Upper lobe of left lung (tissue), 4 donors: ENCODE measurements at regions not wholly inside any gene's neighbourhood (a gene's known extent, or its start where the extent isn't known, plus 50 kb on each side); places are given as distances from the start of the nearest gene placed in this dataset.

Source experiments
- CTCF ChIP-seq, 6 experiments: fragments of 450-650 bp in 4 of 6; fragments of 200-600 bp in 2 of 6; sonication (generic) in 2 of 6; IDR thresholded peaks; one replicate each; pipeline ENCODE4 v1.5.1; 2016 to 2019; ENCODE audit warnings: antibody characterized with exemption in 6 of 6
- POLR2AphosphoS5 ChIP-seq, 2 donors: sonication (generic); formaldehyde crosslinking; IDR thresholded peaks; one replicate each; pipeline ENCODE4 v1.5.1; 2017; ENCODE audit warnings: antibody characterized with exemption in 2 of 2

- TF ChIP-seq POLR2AphosphoS5 (IDR thresholded peaks at IDR 0.05): no peak
- TF ChIP-seq CTCF (IDR thresholded peaks at IDR 0.05): no peak
Observed at GRCh38 chr12:79521576-79521975, 169.2 kb downstream of the PAWR start.
